HG03571 (cell line): ENCODE measurements at regions not wholly inside any gene's neighbourhood (a gene's known extent, or its start where the extent isn't known, plus 50 kb on each side); places are given as distances from the start of the nearest gene placed in this dataset.
A peak's percentile ranks its signal among the peaks of the same experiment; 100 is the strongest.

Source experiments
- ATAC-seq: cut with Tn5 transposase; IDR thresholded peaks from one replicate; pipeline ENCODE4 v1.9.1; 2021; ENCODE audit not compliant: unreplicated experiment

- ATAC-seq: no peak
Measured at GRCh38 chr4:159723341-159724048, 620.6 kb downstream of the RAPGEF2 start.

DNA sequence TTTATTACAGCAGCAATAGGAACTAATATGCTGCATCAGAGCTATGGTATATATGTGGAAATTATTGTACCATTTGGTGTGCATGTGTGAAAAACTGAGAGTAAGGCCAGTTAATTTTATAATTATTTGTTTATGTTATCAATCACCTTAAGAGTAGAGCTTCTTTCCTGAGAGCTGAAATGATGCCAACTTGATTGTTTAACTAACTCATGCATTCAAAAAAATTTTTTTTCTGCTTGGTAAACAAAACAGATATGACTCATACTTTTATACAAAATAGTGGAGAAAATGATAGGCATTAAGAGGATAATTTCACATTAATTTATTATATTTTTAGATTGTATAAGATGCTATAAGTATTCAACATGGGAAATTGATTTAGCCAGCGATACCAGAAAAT lies 622.7 kb downstream of the RAPGEF2 start:
- ATAC-seq: no peak

DNA sequence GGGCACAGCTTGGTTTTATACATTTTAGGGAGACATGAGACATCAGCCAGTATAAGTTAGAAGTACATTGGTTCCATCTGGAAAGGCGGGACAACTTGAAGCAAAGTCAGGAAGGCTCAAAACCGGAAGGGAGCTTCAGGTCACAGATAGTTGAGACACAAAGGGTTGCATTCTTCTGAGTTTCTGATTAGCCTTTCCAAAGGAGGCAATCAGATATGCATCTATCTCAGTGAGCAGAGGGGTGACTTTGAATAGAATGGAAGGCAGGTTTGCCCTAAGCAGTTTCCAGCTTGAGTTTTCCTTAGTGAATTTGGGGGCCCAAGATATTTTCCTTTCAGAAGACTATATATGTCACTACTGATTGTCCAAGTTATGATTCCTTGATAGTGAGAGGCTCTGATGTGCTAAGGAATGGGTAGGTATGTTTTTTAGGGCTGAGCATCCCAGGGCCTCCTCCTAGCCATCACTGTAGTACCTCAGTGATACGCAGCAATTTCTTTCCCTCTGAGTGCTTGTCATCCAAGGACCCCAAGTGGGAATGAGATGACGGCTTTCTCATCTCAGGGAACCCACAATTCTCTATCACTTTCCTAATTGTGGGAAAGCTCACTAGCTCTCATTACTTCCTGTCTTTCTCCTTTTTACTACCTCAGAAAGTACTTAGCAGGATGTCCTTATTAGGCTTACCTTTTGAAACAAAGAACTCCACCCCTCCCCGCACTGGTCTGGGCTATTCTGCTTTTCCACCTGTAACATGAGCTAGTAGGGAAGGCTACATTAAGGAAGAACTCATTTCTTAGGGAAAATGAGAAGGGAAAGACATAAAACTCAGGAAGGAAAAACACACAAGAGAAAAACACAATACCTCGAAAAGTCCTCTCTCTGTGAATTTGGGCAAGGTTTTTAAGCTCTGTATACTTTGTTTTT lies 632.7 kb downstream of the RAPGEF2 start:
- no peak for ATAC-seq

DNA sequence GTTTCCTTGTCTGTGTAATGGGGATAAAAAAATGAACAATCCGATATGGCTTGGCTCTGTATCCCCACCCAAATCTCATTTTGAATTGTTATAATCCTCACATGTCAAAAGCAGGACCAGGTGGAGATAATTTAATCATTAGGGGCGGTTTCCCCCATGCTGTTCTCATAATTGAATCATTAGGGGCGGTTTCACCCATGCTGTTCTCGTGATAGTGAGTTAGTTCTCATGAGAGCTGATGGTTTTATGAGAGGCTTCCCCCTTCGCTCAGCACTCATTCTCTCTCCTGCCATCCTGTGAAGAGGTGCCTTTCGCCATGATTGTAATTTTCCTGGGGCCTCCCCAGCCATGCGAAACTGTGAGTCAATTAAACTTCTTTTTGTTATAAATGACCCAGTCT lies 633.5 kb downstream of the RAPGEF2 start:
- no peak for ATAC-seq

GRCh38 chr4:159743971-159744370 lies 641.1 kb downstream of the RAPGEF2 start:
- no peak for ATAC-seq

- no peak for ATAC-seq
Measured at GRCh38 chr4:159747983-159748382, 645.1 kb downstream of the RAPGEF2 start.

DNA sequence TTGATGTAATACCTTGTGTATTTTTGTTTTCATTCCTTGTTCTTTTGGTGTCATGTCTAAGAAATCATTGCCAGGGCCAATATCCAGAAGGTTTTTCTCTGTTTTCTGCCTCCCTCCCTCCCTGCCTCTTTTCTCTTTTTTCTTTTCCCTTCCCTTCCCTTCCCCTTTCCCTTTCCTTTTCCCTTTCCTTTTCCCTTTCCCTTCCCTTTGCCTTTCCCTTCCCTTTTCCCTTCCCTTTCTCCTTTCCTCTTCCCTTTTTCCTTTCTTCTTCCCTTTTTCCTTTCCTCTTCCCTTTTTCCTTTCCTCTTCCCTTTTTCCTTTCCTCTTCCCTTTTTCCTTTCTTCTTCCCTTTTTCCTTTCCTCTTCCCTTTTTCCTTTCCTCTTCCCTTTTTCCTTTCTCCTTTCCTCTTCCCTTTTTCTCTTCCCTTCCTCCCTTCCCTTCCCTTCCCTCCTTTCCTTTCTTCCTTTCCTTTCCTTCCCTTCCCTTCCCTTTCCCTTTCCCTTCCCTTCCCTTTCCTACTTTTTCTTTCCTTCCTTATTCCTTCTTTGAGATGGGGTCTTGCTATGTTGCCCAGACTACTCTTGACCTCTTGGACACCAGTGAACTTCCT lies 646.1 kb downstream of the RAPGEF2 start:
- ATAC-seq: no peak

- no peak for ATAC-seq
Measured at GRCh38 chr4:159757499-159757898, 654.6 kb downstream of the RAPGEF2 start.

DNA sequence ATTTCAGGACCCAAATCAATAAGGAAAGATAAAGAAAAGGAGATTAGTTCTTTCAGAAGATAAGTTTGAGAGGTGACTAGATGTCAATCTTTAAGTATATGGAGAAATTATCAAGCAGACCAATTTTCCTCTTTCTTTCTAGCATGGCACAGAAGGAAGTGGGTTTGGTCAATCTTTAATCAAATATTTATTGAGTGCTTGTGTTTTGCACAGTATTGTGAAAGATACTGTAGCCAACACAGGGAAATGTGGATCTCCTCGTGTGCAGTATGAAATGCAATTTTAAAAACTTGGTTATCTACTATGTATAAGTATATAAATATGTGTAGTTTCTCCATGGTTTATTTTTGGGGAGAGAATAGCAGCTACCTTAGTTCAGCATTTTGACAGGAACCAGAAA lies 655.2 kb downstream of the RAPGEF2 start:
- ATAC-seq: no peak

DNA sequence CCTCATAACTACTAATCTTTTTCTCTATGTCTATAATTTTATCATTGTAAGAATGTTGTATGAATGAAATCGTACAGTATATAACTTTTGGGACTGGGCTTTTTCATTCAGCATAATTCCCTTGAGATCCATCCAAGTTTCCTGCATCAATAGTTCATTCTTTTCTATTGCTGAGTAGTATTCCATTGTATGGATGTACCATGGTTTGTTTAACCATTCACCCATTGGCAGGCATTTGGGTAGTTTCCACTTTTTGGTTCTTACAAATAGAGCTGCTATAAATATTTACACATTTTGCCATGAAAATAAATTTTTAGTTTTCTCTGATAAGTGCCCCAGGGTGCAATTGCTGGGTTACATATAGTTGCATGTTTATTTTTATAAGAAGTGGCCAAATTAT lies 659.8 kb downstream of the RAPGEF2 start:
- ATAC-seq: no peak

- ATAC-seq: peak; percentile 83
Measured at GRCh38 chr4:159764343-159764952, 661.6 kb downstream of the RAPGEF2 start.

DNA sequence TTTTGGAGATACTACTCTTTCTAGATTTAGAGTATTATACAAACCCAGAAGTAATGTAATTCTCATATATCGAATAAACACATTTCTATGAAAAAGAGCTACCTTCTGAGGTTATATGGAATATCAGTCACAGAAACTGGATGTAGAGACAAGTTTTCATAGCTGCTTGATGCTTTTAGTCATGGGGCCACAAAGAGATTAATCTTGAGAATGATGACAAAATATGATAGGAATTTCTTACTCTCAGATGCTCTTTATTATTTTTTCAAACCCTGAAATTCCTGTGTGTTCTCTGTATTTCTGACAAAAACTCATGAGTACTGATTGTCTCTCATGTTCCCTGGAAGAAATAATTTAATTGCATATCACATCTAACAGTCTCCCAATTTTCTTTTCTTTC lies 662.5 kb downstream of the RAPGEF2 start:
- no peak for ATAC-seq

DNA sequence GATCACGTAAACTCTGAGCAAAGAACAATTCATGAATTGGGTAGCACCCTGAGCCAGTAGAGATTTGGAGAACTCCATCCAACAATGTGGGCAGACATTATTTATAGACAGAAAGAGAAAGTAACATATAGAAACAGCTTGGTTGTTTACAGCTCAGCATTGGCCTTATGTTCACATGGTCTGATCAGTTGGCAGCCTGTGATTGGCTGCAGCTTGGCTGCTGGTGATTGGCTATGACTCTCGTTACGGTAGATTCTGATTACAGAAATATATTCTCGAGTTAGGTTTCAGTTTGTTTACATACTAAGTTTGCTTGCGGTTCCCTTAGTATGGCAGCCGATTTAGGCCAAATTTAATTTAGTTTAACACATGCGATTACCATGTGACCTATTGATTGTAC lies 663.4 kb downstream of the RAPGEF2 start:
- no peak for ATAC-seq

DNA sequence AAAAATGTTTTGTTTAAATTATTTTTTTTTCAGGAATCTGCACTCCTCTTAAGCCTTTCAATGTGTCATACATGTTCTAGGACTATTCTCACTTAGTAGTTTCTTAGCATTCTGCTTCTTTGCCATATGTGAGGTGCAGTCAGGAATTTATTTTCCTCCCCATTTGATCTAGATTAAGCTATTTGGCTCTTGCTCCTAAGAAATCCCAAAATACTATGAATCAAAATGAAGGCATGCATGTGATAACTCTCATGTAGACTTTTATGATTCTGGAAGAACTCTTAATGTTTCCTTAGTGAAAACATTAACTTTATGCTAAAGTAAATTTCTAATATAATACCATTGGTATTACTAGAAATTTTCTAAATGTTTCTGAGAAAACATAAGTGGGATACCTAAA lies 664.5 kb downstream of the RAPGEF2 start:
- no peak for ATAC-seq

DNA sequence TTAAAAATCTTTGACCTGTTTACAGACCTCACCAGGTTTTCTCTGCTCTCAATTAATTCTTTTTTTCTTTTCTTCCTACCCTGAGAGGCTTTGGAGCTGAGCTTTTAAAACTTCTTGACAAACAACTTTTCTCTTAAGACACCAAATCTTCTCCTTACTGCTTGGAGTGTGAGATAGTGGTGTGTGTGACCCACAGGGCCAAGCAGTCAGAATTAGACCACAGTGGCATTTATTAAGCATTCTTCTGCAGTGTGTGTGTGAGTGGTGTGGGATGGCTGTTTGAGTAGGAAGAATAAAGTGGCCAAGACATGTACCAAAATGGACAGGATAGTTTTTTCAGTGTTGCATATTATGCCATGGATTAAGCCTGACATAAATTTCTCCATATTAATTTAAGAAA lies 665.1 kb downstream of the RAPGEF2 start:
- no peak for ATAC-seq

DNA sequence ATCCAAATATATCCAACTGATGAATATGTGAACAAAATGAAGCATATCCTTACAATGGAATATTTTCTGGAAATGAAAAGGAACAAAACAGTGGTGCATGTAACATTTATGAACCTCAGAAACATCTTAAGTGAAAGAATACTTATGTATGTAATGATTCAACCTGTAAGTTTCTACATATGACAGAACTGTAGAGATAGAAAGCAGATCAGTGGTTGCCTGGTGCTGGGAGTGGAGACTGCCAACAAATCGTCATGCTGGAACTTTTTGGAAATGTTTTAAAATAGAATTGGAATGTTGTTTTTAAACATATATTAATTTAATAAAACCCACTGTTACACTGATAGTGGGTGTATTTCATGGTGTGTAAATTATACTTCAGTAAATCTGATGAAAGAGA lies 667.5 kb downstream of the RAPGEF2 start:
- no peak for ATAC-seq

DNA sequence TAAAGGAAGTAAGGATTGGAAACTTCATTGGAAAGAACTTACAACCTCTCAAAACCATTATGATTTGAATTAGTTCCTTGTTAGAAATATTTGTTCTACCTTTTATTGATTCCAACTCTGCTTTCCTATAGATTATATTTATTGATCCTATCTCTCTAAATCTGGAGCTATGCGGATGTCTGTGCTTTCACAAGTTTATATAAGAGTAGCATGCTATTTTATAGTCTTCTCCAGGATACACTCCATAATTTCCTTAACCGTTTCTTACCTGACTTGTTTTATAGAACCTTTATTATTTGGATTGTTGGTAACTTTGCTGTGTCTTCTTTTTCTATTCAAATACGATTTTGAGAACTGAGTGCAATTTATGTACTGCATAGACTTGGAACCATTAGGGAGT lies 668.1 kb downstream of the RAPGEF2 start:
- no peak for ATAC-seq

DNA sequence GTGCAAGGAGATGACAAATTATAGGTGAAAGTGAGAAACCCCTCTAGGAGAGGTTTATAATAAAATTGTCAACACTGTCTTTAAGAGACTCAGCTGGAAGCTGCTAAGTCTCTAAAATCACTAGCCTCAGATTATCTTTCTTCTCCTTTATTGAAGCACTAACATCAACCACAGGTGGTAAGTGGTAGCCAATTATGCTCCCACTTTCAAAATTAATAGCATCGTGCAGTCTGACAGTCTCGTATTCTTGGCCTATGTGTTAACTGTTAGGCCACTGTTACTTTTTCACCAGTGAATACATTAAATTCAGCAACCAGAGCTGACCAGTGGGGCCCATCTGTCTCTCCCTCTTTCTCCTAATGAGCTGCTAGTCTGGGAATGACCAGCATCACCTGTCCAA lies 674.1 kb downstream of the RAPGEF2 start:
- no peak for ATAC-seq

DNA sequence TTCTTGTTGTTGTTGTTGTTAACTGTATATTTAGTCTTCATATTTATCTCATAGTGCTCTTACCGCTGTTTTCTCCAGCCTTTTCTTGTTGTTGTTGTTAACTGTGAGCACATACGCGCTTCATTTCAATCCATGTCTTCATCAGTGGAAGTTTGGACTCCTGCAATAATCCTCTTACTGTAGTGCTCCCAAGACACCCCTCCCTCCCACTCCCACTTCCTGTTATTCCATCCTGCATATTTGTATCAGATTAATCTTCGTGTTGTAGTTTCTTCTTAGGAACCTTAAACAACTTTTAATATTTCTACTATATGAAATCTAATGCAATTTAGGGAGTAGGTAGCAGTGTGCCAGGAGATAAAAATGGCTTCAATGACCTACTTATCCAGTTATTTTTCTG lies 674.8 kb downstream of the RAPGEF2 start:
- ATAC-seq: no peak

- ATAC-seq: no peak
Measured at GRCh38 chr4:159778298-159778697, 675.4 kb downstream of the RAPGEF2 start.

DNA sequence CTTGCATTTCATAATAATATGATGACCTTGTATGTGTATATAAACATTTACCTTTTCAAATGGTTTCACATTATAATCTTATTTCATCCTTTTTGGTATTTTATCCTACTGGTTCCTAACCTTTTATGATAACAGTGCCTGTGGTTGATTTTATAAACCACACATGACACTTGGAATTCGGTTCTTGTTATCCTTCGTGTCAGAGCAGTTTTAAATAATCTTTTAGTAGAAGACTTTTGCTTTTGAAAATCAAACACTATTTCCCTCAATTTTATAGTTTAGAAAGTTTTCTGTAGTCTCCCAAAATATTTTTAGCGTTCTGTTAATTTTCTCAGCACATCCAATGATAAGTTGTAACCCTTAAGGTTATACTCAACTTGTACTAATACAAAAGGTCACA lies 676.8 kb downstream of the RAPGEF2 start:
- ATAC-seq: no peak
